ENCODE measurements at regions not wholly inside any gene's neighbourhood (a gene's known extent, or its start where the extent isn't known, plus 50 kb on each side); places are given as distances from the start of the nearest gene placed in this dataset.

- no peaks in the 10 kb centered on the region for H3K4me1 ChIP-seq (replicated peaks in 1 of 4; ENCODE audit: control insufficient read depth in 3 of 4, insufficient read depth in 4 of 4, low read length in 3 of 4)
- no peak overlapping the region for H3K9ac ChIP-seq (replicated peaks in 1 of 4; ENCODE audit: extremely low read depth in 1 of 4, low read depth in 3 of 4, low read length in 3 of 4)
- H3K18ac ChIP-seq (ENCODE audit: extremely low read depth, low read length) = no peak overlapping the region
- H2BK120ac ChIP-seq (replicated peaks; ENCODE audit: low read depth, low read length) = no peak overlapping the region
- no peak overlapping the region for H3K4me2 ChIP-seq (ENCODE audit: insufficient read depth in 1 of 2, low read depth in 2 of 2, low read length in 2 of 2)
- no peaks in the 10 kb centered on the region for H3K36me3 ChIP-seq (ENCODE audit: control insufficient read depth in 2 of 4, insufficient read depth in 4 of 4, low read length in 3 of 4)
- H3K9me3 ChIP-seq (ENCODE audit: insufficient read depth in 2 of 2, low read depth in 1 of 2, low read length in 1 of 2) = no peaks in the 10 kb centered on the region
- FAIRE-seq = no peak
- no peak overlapping the region for H3K4me3 ChIP-seq (ENCODE audit: extremely low read depth in 1 of 4, insufficient read depth in 2 of 4, low read depth in 3 of 4, low read length in 4 of 4)
- H2BK5ac ChIP-seq (ENCODE audit: low read depth, low read length) = no peak overlapping the region
- H2BK12ac ChIP-seq (ENCODE audit: low read depth, low read length) = no peak overlapping the region
- no peak overlapping the region for H3K4ac ChIP-seq (replicated peaks; ENCODE audit: insufficient read length, low read depth, low read length)
- no peak overlapping the region for H2BK15ac ChIP-seq (ENCODE audit: low read length)
- H3K23ac ChIP-seq (ENCODE audit: insufficient read length) = no peak overlapping the region
- no peak overlapping the region for H2BK20ac ChIP-seq (ENCODE audit: low read length)
- H3K27ac ChIP-seq (ENCODE audit: low read depth, low read length) = no peak overlapping the region
- H3K79me1 ChIP-seq (ENCODE audit: low read depth, low read length) = no peaks in the 10 kb centered on the region
- POLR2A ChIA-PET (ENCODE audit: partially characterized antibody) = no interaction called here
- no peak overlapping the region for H3K14ac ChIP-seq (ENCODE audit: insufficient read length)
- CTCF ChIA-PET (ENCODE audit: partially characterized antibody) = no interaction called here
- DNase-seq (ENCODE audit: low read depth in 1 of 2, low spot score in 2 of 2) = no peak
- H4K8ac ChIP-seq (ENCODE audit: extremely low read depth, insufficient read depth, low read length) = no peak overlapping the region
- TF ChIP-seq, protein P1, sequence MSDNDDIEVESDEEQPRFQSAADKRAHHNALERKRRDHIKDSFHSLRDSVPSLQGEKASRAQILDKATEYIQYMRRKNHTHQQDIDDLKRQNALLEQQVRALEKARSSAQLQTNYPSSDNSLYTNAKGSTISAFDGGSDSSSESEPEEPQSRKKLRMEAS (IDR thresholded peaks at IDR 0.05) = no peak
- TF ChIP-seq SP4 (IDR thresholded peaks at IDR 0.05; ENCODE audit: low read length) (no peak), TEAD4 (IDR thresholded peaks at IDR 0.05; ENCODE audit: low read depth, low read length) (no peak), ATF2 (IDR thresholded peaks at IDR 0.05; ENCODE audit: low read length) (no peak), SIX5 (IDR thresholded peaks at IDR 0.05; ENCODE audit: low read depth, low read length) (no peak), CBX5 (IDR thresholded peaks at IDR 0.05; ENCODE audit: low read depth, low read length) (no peak)
- 87% methylated on average over 2 of the region's 2 CpGs; no CpG with 5 or more reads in 1 of the 2 experiments for WGBS, 2 experiments (ENCODE audit: extremely low coverage in 1 of 2, insufficient coverage in 1 of 2, insufficient read length in 1 of 2, insufficient replicate concordance in 2 of 2, low coverage in 1 of 2, low lambda C conversion rate in 2 of 2, missing lambda C conversion rate in 1 of 2)
- H4K5ac ChIP-seq (ENCODE audit: insufficient read length, low read depth, low read length) = no peak overlapping the region
- no peak overlapping the region for H4K91ac ChIP-seq (replicated peaks; ENCODE audit: insufficient read length, low read length)
- no peaks in the 10 kb centered on the region for H4K20me1 ChIP-seq (replicated peaks in 1 of 2; ENCODE audit: control insufficient read depth in 1 of 2, insufficient read depth in 2 of 2, low read length in 2 of 2)
- no peak overlapping the region for H2AK5ac ChIP-seq (ENCODE audit: low read depth, low read length)
- H3K23me2 ChIP-seq (ENCODE audit: low read depth, low read length) = no peaks in the 10 kb centered on the region
- H3K27me3 ChIP-seq (replicated peaks in 1 of 4; ENCODE audit: control insufficient read depth in 3 of 4, extremely low read depth in 1 of 4, insufficient read depth in 3 of 4, low read length in 3 of 4) = no peaks in the 10 kb centered on the region
- no peaks in the 10 kb centered on the region for H3K79me2 ChIP-seq (ENCODE audit: control insufficient read depth in 1 of 2, insufficient read depth in 2 of 2, low read length in 2 of 2)
- H3K56ac ChIP-seq (replicated peaks; ENCODE audit: insufficient read length, low read depth, low read length) = no peak overlapping the region
- no peak overlapping the region for H2AFZ ChIP-seq (ENCODE audit: low read length)
Measured at GRCh38 chr6:81384921-81385320, 367.6 kb downstream of the TENT5A start.

Data from H1 (cell line).